ENCODE measurements at regions not wholly inside any gene's neighbourhood (a gene's known extent, or its start where the extent isn't known, plus 50 kb on each side); places are given as distances from the start of the nearest gene placed in this dataset.
"Not testable (repeated sequence)": the region's sequence is repeated elsewhere in the genome, so short reads cannot be mapped to it uniquely, and the experiment has no call there.

- TF ChIP-seq CTCF (IDR thresholded peaks at IDR 0.05; ENCODE audit: insufficient read depth, low read depth, low read length), result no peak
- no peak for DNase-seq (ENCODE audit: low read depth)
- H3K4me3 ChIP-seq (ENCODE audit: low read depth, low read length), result no peak overlapping the region
Measured at GRCh38 chr6:115058414-115059211, 715.8 kb upstream of the HS3ST5 start.

GRCh38 chr6:115055579-115055978 is 712.8 kb upstream of the HS3ST5 start:
- H3K4me3 ChIP-seq (ENCODE audit: low read depth, low read length), result no peak overlapping the region
- DNase-seq (ENCODE audit: low read depth), result no peak
- TF ChIP-seq CTCF (IDR thresholded peaks at IDR 0.05; ENCODE audit: insufficient read depth, low read depth, low read length), result no peak

- not testable (repeated sequence) for H3K4me3 ChIP-seq (ENCODE audit: low read depth, low read length); DNase-seq (ENCODE audit: low read depth)
Measured at GRCh38 chr6:115054242-115054641, 711.4 kb upstream of the HS3ST5 start.

GRCh38 chr6:115053169-115053860 is 710.5 kb upstream of the HS3ST5 start:
- no peak for TF ChIP-seq CTCF (IDR thresholded peaks at IDR 0.05; ENCODE audit: insufficient read depth, low read depth, low read length)
- DNase-seq (ENCODE audit: low read depth), result no peak
- no peak overlapping the region for H3K4me3 ChIP-seq (ENCODE audit: low read depth, low read length)

- no peak for TF ChIP-seq CTCF (IDR thresholded peaks at IDR 0.05; ENCODE audit: insufficient read depth, low read depth, low read length)
- no peak for DNase-seq (ENCODE audit: low read depth)
- H3K4me3 ChIP-seq (ENCODE audit: low read depth, low read length), result no peak overlapping the region
Measured at GRCh38 chr6:115016593-115016992, 673.8 kb upstream of the HS3ST5 start.

GRCh38 chr6:115004982-115005381 is 662.2 kb upstream of the HS3ST5 start:
- no peak for TF ChIP-seq CTCF (IDR thresholded peaks at IDR 0.05; ENCODE audit: insufficient read depth, low read depth, low read length)
- no peak overlapping the region for H3K4me3 ChIP-seq (ENCODE audit: low read depth, low read length)
- DNase-seq (ENCODE audit: low read depth), result no peak

GRCh38 chr6:115004204-115004603 is 661.4 kb upstream of the HS3ST5 start:
- DNase-seq (ENCODE audit: low read depth), result no peak
- TF ChIP-seq CTCF (IDR thresholded peaks at IDR 0.05; ENCODE audit: insufficient read depth, low read depth, low read length), result no peak
- no peak overlapping the region for H3K4me3 ChIP-seq (ENCODE audit: low read depth, low read length)

Measured in fibroblast of villous mesenchyme (primary cell).